Ovary (tissue), 7 donors: ENCODE measurements at regions not wholly inside any gene's neighbourhood (a gene's known extent, or its start where the extent isn't known, plus 50 kb on each side); places are given as distances from the start of the nearest gene placed in this dataset.

Experiments used
- DNase-seq, 5 donors: peaks; one replicate each; pipeline ENCODE4 v3.0.0-alpha.2; 2019 to 2020
- H3K27ac ChIP-seq, 2 donors: fragments of 200-600 bp; one replicate each; pipeline versions ENCODE4 v1.5.1 to v1.8.0; 2019 to 2022
- H3K27me3 ChIP-seq: fragments of 200-600 bp; one replicate; pipeline ENCODE4 v1.8.0; 2022
- H3K36me3 ChIP-seq: fragments of 200-600 bp; sonication (generic); one replicate; pipeline ENCODE4 v1.5.1; 2019
- H3K4me1 ChIP-seq: one replicate; pipeline ENCODE4 v1.8.1; 2013; ENCODE audit warnings: mild to moderate bottlenecking, moderate library complexity; ENCODE audit not compliant: insufficient read depth
- H3K4me3 ChIP-seq: fragments of 200-600 bp; sonication (generic); one replicate; pipeline ENCODE4 v1.5.1; 2017
- H3K9me3 ChIP-seq, 2 donors: fragments of 200-600 bp in 1 of 2; sonication (generic) in 1 of 2; one replicate each; pipeline versions ENCODE4 v1.5.1 to v1.8.1; 2013 to 2019; ENCODE audit warnings: mild to moderate bottlenecking in 1 of 2, moderate library complexity in 1 of 2
- CTCF ChIP-seq, 3 donors: fragments of 450-650 bp in 2 of 3; fragments of 200-600 bp in 1 of 3; IDR thresholded peaks; one replicate each; pipeline versions ENCODE4 v1.5.1 to v1.8.0; 2016 to 2022; ENCODE audit warnings: antibody characterized with exemption in 3 of 3, mild to moderate bottlenecking in 1 of 3
- EP300 ChIP-seq: sonication (generic); formaldehyde crosslinking; IDR thresholded peaks from one replicate; pipeline ENCODE4 v1.6.1; 2017; ENCODE audit warnings: antibody characterized with exemption
- POLR2A ChIP-seq: fragments of 450-650 bp; IDR thresholded peaks from one replicate; pipeline ENCODE4 v1.6.1; 2017; ENCODE audit warnings: antibody characterized with exemption, mild to moderate bottlenecking, moderate library complexity
- WGBS, 3 donors: extraction: QIAGEN DNeasy Blood & Tissue Kit in 1 of 3; methylation state at CpG; one replicate each; pipeline versions ENCODE4 v1.1.5 to v1.1.7; 2013 to 2017; 5-methylcytosine and 5-hydroxymethylcytosine counted together
- intact Hi-C, 4 donors: fragments of 100-400 bp; cut with DNase I; formaldehyde crosslinking; loops; one replicate each; pipeline versions ENCODE4 v1.11.0 to v1.15.1; 2022 to 2023
- donor health status: DM: no; HTN: no; CAD: no; lungs with moderate emphysema.
- donor health status: DM: no; HTN: no; CAD: no.
- donor health status: Bipolar disorder and iron deficiency.
- donor health status: DM: no; HTN: no; CAD: no.
- donor health status: DM: yes; HTN: yes; CAD: no.

- intact Hi-C loops = no loop called here
- TF ChIP-seq POLR2A (no peak), EP300 (no peak), CTCF (IDR thresholded peaks at IDR 0.05) (no peak)
- Histone ChIP-seq H3K4me3 (no peak overlapping the region), H3K27ac (no peak overlapping the region), H3K36me3 (no peaks in the 10 kb centered on the region), H3K4me1 (no peaks in the 10 kb centered on the region), H3K9me3 (no peaks in the 10 kb centered on the region), H3K27me3 (no peaks in the 10 kb centered on the region)
- DNase-seq = no peak
- WGBS, 3 donors = 84 to 91% (median 88%) methylated on average over 3 of the region's 3 CpGs
These were observed 326.0 kb upstream of the FTMT start for GRCh38 chr5:121525706-121526105.

GRCh38 chr5:121526908-121527307, 324.8 kb upstream of the FTMT start:
- no peaks in the 10 kb centered on the region for H3K4me1 ChIP-seq
- H3K4me3 ChIP-seq = no peak overlapping the region
- H3K36me3 ChIP-seq = no peaks in the 10 kb centered on the region
- no peaks in the 10 kb centered on the region for H3K27me3 ChIP-seq
- no peak for DNase-seq
- no peak for TF ChIP-seq CTCF (IDR thresholded peaks at IDR 0.05)
- no peak for TF ChIP-seq POLR2A
- TF ChIP-seq EP300 = no peak
- no peaks in the 10 kb centered on the region for H3K9me3 ChIP-seq
- intact Hi-C loops = no loop called here
- WGBS, 3 donors = 71 to 81% (median 71%) methylated on average over 1 of the region's 1 CpG
- H3K27ac ChIP-seq = no peak overlapping the region

- Histone ChIP-seq H3K9me3 (no peaks in the 10 kb centered on the region), H3K27ac (no peak overlapping the region), H3K4me3 (no peak overlapping the region), H3K4me1 (no peaks in the 10 kb centered on the region), H3K27me3 (no peaks in the 10 kb centered on the region), H3K36me3 (no peaks in the 10 kb centered on the region)
- no peak for TF ChIP-seq EP300
- no peak for TF ChIP-seq POLR2A
- no peak for TF ChIP-seq CTCF (IDR thresholded peaks at IDR 0.05)
- no peak for DNase-seq
- intact Hi-C loops = no loop called here
- WGBS, 3 donors = 68 to 71% (median 70%) methylated on average over 3 of the region's 3 CpGs
These were observed 317.9 kb upstream of the FTMT start for GRCh38 chr5:121533814-121534213.

GRCh38 chr5:121550989-121551388, 300.7 kb upstream of the FTMT start:
- Histone ChIP-seq H3K27me3 (no peaks in the 10 kb centered on the region), H3K27ac (no peak overlapping the region), H3K4me3 (no peak overlapping the region), H3K36me3 (no peaks in the 10 kb centered on the region), H3K4me1 (no peaks in the 10 kb centered on the region), H3K9me3 (no peaks in the 10 kb centered on the region)
- no peak for DNase-seq
- no peak for TF ChIP-seq EP300
- no peak for TF ChIP-seq POLR2A
- TF ChIP-seq CTCF (IDR thresholded peaks at IDR 0.05) = no peak
- intact Hi-C loops = no loop called here

GRCh38 chr5:121559832-121560231, 291.9 kb upstream of the FTMT start:
- Histone ChIP-seq H3K9me3 (no peaks in the 10 kb centered on the region), H3K4me3 (no peak overlapping the region), H3K36me3 (no peaks in the 10 kb centered on the region), H3K27ac (no peak overlapping the region), H3K4me1 (no peaks in the 10 kb centered on the region), H3K27me3 (no peaks in the 10 kb centered on the region)
- no peak for DNase-seq
- intact Hi-C loops = no loop called here
- TF ChIP-seq CTCF (IDR thresholded peaks at IDR 0.05) (no peak), EP300 (no peak), POLR2A (no peak)
